NCI-H1417 (cell line): ENCODE measurements at regions not wholly inside any gene's neighbourhood (a gene's known extent, or its start where the extent isn't known, plus 50 kb on each side); places are given as distances from the start of the nearest gene placed in this dataset.

Experiments
- DNase-seq, 3 experiments: peaks; one replicate each; lab custom pipeline; 2025; lab: John Stamatoyannopoulos, UW

DNA sequence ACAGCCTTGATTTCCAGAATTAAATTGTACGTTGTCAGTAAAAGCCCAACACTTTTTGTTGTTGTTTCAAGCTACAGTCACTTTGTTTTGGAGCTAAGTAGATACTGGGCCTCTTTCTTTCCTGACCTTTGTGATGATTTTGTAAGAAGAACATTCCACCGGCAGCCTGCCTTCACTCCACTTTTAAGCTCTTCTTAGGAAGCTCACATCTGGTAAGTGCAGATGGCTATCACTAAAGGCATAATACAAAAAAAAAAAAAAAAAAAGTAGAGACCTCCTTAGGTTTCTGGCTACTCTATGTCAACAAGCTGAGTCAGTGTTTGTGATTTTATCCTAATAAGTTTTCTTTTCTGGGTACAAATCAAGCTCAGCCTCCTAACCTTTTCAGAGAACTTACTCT is 1922.1 kb upstream of the WWC1 start:
- DNase-seq: no peak

DNA sequence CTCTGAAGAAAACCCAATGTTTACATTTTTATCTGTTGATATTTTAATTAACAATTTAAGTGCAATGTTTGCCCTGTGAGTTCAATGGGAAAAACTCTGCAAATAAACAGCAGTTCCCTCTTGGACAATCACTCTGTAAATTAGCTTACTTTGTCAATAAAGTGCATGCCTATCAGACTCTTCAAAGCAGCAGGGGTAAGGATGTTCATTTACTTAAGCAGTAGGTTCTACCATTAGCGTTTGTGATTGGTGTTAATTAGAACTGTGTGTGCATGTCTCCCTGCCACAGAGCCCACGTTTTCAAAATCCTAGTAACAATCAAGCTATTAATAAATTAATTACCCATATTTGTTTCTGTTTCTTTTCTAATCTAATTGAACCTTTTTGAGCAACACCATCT is 1921.6 kb upstream of the WWC1 start:
- peak in 1 of 3 experiments; percentile 62 for DNase-seq

DNA sequence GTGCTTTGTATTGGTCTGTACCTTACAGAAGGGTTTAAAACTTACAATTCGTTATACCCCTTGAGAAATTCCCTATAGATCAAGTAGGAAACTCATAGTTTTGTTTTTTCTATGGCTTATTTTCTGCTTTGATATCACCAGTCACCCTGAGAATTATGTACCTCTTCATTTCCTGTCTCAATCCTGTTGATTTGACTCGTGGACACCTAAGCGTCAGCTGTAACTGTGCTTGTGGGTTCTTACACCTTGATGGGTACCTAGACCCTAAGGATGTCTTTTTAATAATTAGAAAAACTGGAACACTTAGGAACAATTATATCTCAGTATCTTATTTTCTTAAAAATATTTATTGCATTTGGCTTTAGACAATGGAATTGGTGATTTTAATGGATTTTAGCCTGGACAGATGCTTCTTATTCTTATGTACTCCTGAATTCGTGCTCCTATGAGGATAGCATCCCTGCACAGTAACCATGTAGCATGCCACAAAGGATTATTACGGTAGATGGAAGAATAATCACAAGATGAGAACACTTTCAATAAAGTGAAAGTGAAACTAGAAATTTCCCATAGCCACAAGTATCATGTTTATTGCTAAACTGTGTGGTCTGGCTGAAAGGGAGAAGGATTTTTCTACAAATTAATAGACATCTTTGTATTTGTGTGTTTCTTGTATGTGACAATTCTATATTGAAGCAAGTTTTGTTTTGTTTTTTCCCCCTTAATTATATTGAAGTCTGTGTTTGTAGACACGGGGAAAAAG is 1920.3 kb upstream of the WWC1 start:
- peak in 1 of 3 experiments; percentile 18 for DNase-seq

DNA sequence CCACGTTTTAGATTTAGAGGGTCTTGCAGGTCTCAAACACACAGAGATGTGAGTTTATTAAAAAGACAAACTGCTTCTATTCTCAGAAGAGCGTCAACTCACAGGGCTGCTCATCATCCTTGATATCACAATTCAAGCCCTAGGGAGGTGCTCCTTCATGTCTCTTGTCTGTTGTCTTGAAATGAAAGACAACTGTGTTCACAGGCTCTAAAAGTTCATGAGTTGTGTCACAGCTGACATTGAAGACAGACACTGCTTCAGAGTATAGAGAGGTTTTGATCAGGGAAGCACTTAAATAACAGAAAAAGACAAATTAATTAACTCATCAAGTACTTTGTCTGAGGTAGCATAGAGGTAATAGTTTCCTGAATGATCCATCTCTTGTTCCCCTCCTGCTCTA is 1917.6 kb upstream of the WWC1 start:
- DNase-seq: no peak

DNA sequence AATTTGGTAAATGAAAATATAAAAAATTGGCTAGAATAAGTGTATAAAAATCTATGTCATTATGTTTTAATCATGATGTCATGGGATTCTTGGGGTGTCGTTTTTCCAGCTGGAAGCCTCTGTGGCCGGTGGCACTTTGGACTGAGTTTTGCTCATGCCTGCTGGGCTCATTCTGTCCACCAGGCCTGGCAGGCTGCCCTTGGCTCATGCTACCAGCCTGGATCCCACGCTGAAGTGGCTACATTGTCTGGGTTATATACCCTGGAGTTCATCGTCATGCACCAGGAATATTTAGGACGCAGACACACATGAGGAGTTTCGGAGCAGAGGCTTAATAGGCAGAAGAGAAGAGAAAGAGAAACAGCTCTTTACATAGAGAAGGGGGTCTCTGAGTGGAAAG is 1913.7 kb upstream of the WWC1 start:
- DNase-seq: no peak

DNA sequence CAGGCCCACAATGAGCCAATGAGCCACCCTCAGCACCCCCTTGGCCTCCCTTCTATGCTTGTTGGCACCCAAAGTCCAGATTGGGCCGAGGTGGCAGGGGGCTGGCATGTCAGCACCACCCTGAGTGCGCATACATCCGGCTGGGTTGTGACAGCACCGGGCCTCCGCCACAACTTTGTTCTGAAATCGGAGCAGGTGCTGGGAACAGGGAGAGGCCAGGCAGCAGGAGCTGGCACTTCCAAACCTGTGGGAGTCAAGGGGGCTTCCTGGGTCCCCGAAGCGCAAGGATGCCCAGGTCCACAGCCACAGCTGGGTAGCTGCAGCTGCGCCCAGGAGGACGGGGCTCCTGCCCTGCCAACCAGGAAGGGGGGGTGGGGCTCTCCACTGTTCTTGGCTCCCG is 1911.9 kb upstream of the WWC1 start:
- DNase-seq: no peak

DNA sequence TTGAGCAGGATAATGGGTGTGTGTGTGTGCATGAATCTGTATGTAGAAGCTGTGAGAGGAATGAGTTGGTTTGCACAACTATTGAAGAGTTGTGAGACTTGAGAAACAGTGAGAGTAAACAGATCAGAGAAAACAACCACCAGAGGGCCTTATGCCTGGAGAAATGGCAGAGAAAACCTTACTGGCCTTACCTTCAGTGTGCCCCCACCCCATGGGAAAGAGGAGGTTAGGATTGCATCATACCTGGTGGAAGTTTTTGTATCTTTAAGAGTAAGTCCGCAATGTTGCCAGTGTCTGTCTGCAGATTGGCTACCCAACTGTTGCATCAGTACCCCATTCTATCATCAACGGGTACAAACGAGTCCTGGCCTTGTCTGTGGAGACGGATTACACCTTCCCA is 1909.4 kb upstream of the WWC1 start:
- no peak for DNase-seq

DNA sequence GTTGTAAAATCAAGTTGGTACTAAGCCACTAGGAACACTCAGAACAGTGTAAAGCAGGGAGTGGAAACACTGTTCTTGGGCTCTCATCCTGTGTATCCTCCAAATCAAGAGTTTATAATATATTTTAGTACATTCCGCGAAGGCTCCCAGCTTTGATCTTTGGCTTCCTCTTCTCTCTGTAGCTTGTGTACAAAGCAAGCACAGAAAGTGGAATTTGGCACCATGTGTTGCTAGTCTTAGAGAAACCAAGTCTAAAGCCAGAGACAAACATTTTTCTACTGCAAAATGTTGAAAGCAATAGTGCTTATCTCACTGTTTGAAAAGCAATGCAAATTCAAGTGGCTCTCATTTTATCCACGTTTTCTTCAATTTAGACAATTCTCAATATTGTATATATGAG is 1893.3 kb upstream of the WWC1 start:
- no peak for DNase-seq

DNA sequence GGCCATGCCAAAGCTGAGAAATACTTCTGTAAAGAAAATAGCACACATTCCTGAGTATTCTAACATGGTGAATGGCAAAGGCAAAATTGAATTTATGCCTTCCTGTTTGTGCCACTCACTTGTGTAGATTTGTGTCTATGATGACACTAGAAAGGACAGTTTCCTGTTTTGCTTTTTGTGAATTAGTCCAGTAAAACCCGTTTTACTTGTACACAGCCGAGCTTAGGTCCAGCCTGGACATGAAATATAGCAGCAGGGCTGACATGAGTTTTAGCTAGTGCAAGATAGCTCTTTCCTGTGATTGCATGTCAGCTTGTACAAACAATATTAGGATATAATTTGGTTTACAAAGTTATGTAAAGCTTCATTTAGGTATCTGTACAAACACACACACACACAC is 1891.7 kb upstream of the WWC1 start:
- DNase-seq: no peak

DNA sequence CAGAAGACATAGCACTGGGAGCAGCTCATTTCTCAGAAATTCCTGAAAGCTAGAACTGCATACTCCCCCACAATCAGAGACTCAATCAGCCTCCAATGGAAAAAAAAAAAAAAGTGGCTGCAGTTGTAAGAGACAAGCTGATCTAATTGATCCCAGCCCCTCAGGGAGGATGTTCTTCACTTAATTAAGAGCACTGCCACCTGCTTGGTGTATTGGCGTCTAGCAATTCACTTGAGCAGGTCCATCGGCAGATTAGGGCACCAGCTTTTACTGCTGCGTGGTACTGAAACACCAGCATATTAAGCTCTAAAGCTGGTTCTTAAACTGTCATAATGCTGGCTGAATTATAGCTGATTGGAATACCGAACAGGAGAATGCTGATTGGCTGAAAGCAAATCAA is 1890.1 kb upstream of the WWC1 start:
- no peak for DNase-seq

DNA sequence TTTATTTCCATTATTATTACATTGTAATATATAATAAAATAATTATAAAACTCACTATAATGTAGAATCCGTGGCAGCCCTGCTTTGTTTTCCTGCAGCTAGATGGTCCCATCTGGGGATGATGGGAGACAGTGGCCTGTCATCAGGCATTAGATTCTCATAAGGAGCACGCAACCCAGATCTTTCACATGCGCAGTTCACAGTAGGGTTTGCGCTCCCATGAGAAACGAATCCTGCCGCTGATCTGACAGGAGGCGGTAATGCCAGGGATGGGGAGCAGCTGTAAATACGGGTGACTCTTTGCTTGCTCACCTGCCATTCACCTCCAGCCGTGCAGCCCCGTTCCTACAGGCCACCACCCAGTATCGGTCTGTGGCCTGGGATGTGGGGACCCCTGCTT is 1879.3 kb upstream of the WWC1 start:
- no peak for DNase-seq

DNA sequence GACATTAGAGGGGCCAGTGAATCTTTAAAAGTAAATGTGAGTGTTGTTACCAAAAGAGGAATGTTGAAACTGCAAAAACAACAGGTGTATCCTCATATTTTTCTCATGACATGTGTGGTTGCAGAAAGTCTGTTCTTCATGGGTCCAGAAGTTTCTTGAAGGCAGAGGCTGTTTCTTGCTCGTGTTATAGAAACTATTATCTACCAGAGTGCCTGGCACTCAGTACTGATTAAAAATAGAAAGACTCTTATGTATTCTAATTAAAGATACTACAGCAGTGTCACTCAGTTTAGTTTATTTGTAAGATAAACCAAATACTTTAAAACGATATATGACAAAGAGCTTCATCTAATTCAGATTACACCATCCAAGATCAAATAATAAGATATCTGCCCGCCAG is 1864.2 kb upstream of the WWC1 start:
- no peak for DNase-seq

DNA sequence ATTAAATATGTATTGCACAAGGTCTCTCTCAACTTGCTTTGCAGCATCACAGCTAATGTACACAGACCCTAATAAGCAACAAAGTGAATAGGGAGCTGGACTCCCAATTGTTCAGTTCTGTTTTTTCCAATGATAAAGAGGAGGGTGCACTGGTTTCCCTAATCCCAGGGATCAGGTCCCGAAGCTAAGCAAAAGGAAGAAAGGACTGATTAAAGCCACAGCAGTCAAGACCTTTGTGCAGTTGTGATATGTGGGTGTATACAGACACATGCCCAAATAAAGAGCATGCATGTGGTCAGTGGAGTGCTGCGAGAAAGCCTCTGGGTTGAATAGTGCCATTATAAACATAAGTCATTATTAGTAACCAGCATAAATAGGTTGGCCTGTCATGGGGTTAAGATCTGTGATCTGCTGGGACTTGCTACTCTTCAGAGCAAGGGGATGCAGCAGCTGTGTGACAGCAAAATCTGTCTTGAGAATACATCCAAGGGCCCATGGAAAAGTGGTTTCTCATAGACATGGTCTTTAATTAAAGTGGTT is 1863.1 kb upstream of the WWC1 start:
- no peak for DNase-seq

DNA sequence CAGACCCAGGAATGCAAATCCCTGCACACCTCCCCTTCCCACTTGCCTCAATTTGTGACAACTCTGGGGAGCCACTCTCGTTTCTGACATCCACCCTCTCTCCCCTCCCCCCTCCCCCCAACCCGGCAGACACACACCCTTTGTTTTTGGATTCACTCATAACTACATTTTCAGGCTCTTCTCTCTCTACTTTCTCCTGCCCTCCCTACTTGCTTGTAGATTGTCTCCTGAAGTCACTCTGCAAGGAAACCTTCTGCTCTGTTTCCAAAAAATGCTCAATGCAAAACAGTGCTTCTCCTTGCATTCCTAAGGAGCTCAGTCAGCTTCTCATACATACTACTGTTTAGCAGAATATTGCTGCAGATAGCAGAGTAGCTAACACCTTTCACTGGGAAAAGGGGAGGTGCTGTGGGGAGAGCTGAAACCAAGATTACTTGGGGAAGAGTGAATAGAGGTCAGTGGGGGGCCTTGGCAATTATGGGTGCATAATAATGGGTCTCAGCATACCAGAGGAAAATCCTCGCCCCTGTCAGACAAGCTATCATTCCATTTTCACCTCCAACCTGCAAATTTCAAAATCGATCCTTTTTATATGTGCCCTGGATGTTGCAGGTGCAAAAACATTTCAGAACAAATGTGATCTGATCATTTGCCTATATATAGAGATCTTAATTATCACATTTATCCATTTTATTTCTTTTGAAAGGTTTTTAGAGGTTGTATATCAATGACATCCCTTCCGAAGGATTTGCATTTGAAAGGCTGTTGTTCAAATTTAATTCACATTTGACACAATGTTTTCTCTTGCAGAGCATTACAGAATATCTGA is 1860.7 kb upstream of the WWC1 start:
- no peak for DNase-seq

DNA sequence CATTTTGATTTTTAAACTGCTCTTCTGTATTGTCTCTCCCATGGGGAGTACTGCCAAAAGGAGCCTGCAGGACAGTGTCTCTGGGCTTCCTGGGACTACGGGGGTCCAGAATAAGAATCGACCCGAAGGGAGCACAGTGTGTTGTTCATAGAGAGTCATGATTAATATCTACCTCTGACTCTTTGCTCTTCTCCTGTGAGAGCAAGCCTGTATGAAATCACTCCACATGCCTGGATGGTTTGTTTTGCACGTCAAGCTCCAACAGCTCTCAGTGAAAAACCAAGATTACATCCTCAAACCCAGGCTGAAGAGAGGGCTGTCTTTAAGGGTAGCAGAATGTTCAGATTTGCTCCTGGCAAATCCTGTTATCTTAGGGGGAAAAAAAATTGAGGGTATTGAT is 1860.0 kb upstream of the WWC1 start:
- DNase-seq: no peak

DNA sequence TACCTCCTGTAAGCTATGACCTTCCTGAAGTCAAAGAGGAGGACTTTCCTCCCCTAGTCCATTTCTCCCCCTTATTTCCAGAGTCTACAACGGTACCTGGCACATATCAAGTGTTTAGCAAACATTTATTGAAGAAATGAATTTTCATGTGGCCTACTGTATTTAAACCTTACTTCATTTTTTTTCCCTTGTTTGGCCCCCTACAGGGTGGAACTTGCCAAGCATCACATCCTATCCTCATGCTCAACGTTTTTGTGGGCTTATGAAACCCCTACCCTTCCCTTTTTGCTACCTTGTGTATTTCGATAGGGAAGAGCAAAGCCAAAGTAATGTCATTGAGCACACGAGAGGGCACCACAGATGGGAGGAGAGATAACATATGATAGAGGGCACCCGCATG is 1857.8 kb upstream of the WWC1 start:
- DNase-seq: no peak

DNA sequence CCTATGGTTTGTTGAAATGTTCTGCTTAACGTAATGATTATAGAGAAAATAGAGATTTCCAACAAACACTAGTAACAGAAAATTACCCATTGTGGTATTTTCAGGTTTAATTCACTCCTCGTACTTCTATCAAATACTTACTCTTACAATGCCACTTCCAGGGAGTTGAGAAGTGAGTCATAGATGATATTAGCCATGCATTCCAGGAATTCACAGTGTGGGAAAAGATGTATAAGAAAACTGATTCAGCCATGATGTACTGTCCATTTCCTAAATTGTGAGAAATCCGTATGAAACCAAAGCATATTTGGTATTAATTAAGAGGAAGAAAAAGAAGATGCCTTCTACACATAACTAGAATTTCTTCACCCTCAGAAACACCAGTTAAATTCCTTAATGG is 1854.6 kb upstream of the WWC1 start:
- no peak for DNase-seq

DNA sequence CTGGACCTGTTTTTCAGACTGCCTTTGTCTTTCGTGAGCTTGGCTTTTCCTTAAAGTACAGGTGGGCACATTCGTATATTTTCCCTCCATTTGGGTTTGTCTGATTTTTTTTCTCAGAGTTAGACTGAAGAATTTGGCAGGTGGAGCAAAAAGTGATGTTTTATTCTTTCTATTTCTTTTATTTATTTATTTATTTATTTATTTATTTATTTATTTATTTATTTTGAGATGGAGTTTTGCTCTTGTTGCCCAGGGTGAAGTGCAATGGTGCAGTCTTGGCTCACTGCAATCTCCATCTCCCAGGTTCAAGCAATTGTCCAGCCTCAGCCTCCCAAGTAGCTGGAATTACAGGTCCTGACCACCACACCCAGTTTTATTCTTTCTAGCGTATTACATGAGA is 1805.1 kb upstream of the WWC1 start:
- DNase-seq: no peak

DNA sequence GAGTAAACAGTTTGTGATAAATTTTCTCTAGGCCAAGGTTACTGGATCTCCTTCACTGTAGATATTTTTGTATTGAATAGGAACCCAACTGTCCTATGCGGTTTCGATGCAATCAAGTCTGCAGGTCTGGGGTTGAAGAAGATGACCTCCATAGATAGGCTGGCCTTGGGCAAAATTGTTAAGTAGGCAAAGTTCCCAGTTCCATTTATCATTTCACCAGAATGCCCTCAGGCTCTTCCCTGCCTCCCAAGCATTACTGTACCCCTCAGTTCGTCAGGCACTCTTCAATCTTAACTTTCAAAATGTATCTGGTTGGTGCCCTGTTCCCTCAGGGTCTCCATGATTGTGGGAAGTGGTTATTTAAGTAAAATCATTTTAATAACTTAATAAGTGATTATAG is 1802.9 kb upstream of the WWC1 start:
- DNase-seq: no peak

DNA sequence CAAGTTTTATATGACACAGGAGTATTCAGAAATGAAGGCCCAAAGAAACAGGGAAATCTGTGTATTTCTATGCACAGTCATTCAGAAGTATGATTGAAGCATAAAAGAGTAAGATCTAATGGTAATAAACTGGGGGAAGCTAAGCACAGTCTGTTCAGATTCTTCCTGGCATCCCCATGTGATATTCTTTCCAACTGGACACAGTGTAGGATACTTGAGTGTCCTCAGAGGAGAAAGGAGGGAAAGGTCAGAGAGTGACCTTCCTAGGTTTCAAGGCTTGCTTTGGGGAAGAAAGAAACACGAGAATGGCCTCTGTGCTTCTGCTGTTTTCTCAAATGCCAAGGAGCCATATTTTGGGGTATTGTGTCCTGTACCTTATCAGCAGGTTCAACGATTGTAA is 1798.4 kb upstream of the WWC1 start:
- DNase-seq: no peak

DNA sequence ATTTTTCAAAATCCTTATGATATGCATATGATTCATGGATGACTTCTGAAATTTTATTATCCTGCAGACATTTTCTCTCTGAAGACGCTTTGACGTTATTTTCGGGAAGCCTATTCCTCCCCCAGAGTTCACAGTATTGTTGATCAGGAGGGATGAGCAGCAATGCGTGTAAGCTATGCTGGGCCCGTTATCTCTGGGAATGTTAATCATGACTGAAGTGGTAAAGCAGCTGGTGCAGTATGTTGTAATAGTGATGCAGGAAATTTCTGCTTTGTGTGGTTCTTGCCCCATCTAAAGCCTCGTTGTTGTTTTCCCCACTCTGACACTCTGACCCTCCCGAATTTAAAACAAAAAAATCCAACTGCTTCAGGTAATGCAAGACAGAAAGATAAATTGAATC is 1797.8 kb upstream of the WWC1 start:
- no peak for DNase-seq

DNA sequence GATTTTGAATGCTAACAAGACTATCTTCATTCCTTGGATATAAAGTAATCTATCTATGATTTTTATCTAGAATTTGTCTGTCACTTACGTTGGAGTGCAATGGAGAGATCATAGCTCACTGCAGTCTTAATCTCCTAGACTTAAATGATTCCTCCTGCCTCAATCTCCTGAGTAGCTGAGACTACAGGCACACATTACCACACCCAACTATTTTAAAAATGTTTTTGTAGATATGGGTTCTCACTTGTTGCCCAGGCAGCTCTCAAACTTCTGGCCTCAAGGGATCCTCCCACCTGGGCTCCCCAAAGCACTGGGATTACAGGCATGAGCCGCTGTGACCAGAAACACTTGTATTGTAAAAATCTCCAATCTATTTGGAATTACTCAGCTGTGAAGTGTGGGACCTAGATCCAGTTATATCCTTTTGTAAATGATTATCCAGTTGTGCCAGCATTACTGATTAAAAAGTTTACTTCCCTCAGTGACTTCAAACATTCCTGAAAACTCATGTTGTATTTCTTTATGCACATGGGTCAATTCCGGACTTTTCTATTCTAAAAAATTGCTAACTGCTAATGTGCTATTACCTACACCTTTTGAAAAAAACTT is 1793.8 kb upstream of the WWC1 start:
- no peak for DNase-seq
